ENCODE measurements at regions not wholly inside any gene's neighbourhood (a gene's known extent, or its start where the extent isn't known, plus 50 kb on each side); places are given as distances from the start of the nearest gene placed in this dataset.

GRCh38 chr20:54865273-54865672 is 389.9 kb downstream of the DOK5 start:
- TF ChIP-seq CTCF (IDR thresholded peaks at IDR 0.05), result no peak
- no peak for TF ChIP-seq POLR2A (IDR thresholded peaks at IDR 0.05; ENCODE audit: low read depth)
- no peak for TF ChIP-seq POLR2AphosphoS5 (IDR thresholded peaks at IDR 0.05)

Measured in esophagus muscularis mucosa (tissue), 3 donors.